Cardiac fibroblast (primary cell): ENCODE measurements at regions not wholly inside any gene's neighbourhood (a gene's known extent, or its start where the extent isn't known, plus 50 kb on each side); places are given as distances from the start of the nearest gene placed in this dataset.

Source experiments
- DNase-seq, 2 donors: peaks; one replicate each; pipeline versions ENCODE4 v3.0.0 to v3.0.0-alpha.2; 2010; ENCODE audit warnings: low read depth in 2 of 2
- H3K4me3 ChIP-seq, 2 donors: replicated peaks in 1 of 2; 1 replicate in 1 of 2; 2 replicates in 1 of 2; pipeline ENCODE4 v1.5.1; 2011; ENCODE audit warnings: low read depth in 2 of 2, low read length in 2 of 2, mild to moderate bottlenecking in 2 of 2, moderate library complexity in 1 of 2
- TF ChIP-seq, protein P1 (sequence below): IDR thresholded peaks from one replicate; pipeline ENCODE4 v1.5.1; 2011; ENCODE audit warnings: low read depth, mild to moderate bottlenecking, low read length, inconsistent platforms

DNA sequence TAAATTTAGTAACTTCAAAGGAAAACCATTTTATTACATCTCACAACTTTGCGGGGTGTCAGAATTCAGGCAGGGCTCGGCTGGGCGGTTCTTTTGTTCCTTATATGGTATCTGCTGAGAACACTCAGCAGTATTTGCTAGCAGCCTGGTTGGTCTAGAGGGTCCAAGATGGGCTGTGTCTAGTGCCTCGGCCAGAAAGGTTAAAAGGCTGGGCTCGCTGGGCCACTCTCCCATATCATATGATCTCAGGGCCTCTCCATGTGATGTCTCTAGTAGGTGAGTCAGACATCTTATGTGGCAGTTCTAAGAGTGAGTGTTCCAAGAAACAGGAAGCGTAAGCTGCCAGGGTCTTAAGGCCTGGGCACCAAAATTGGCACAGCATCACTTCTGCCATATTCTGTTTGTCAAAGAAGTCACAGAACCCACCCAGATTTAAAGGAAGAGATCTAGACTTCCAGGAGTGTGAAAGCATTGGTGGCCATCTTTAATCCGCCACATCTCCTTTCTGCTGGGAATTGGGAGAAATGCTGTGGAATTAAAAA, 100.9 kb upstream of the ATP6AP2 start:
- H3K4me3 ChIP-seq: no peak overlapping the region
- DNase-seq: no peak
- TF ChIP-seq, protein P1, sequence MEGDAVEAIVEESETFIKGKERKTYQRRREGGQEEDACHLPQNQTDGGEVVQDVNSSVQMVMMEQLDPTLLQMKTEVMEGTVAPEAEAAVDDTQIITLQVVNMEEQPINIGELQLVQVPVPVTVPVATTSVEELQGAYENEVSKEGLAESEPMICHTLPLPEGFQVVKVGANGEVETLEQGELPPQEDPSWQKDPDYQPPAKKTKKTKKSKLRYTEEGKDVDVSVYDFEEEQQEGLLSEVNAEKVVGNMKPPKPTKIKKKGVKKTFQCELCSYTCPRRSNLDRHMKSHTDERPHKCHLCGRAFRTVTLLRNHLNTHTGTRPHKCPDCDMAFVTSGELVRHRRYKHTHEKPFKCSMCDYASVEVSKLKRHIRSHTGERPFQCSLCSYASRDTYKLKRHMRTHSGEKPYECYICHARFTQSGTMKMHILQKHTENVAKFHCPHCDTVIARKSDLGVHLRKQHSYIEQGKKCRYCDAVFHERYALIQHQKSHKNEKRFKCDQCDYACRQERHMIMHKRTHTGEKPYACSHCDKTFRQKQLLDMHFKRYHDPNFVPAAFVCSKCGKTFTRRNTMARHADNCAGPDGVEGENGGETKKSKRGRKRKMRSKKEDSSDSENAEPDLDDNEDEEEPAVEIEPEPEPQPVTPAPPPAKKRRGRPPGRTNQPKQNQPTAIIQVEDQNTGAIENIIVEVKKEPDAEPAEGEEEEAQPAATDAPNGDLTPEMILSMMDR: no peak

DNA sequence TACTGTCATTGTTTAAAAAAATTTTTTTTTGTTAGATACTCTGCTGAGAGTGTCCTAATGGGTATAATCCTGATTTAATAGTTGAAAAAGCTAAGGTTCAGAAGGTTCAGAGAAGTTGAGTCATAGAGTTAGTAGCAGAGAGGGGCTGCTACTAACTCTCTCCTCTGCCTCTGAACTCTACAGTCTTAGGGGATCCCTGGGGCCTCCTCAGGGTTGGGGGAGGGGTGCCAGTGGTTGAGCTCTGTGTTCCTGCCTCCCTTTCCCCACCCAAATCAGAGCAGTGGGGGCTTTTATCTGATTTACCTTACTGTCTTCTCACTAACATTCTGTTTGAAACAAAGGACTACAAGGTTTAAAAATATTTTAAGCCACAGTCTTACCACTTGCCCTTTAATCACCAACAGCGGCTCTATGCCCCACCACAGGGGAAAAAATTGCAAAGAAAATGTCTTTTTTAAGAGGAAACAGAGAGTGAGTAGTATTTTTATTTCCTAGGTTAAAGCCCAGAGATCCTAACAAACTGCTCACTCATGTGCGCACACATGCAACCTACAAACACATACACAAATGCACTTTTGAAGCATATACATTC, 102.2 kb upstream of the ATP6AP2 start:
- TF ChIP-seq, protein P1: no peak
- DNase-seq: no peak
- no peak overlapping the region for H3K4me3 ChIP-seq

DNA sequence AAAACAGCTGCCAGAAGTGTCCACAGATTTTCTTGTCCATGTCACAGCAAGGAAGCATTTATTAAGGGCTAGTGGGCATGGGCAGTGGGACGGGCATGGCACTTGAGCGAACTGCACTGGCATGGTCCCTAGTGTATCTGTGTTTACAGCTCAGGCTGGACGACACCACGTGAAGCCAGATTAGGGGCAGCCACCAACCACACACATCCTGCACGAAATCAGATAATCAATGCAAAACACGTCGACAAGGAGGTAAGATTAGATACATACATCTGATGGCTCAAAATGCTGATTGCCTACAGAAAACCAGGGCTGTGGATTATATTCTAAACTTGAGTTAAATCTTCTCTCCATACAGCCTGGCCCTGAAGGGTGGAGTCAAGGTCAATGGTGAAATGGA, 103.8 kb upstream of the ATP6AP2 start:
- no peak for DNase-seq
- no peak overlapping the region for H3K4me3 ChIP-seq
- TF ChIP-seq, protein P1: no peak

DNA sequence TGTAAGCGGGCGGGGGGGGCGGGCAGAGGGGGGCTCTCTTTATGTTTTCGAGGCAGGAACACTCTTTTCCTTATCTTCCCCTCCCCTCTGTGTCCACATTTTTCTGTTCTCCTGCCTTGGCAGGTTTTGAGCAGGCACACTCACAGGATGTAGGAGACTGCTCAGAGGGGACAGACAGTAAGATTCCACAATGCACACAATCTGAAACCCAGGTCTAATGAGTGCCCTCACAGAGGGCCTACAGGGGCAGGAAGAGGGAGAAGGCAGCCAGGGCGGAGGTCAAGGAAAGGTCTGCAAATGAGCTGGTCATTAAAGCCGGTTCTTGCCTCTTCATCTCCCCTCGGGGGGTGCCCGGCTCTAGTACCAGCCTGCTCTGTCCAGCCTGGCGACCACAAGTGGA, 106.1 kb upstream of the ATP6AP2 start:
- no peak overlapping the region for H3K4me3 ChIP-seq
- TF ChIP-seq, protein P1: no peak
- no peak for DNase-seq

DNA sequence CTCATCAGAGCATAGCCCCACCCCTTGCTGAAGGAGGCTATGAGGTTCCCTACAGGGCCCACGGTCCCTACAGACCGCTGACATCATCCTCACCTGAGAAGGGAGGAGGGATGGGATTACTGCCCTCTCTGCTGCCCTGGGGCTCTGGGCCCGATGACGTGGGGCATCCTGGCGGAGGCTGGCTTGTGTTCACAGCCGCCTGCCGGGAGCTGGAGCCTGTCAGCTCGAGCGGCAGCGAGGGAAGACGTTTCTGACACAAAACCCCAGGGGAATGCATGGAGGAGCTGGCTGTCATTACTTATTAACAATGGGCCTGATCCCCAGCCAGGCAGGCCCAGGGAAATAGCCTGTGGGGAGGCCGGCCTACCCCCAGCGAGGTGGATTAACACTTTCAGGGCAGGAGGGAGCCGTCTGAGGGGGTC, 106.6 kb upstream of the ATP6AP2 start:
- H3K4me3 ChIP-seq: no peak overlapping the region
- TF ChIP-seq, protein P1: no peak
- peak; percentile 3 to 12 for DNase-seq

DNA sequence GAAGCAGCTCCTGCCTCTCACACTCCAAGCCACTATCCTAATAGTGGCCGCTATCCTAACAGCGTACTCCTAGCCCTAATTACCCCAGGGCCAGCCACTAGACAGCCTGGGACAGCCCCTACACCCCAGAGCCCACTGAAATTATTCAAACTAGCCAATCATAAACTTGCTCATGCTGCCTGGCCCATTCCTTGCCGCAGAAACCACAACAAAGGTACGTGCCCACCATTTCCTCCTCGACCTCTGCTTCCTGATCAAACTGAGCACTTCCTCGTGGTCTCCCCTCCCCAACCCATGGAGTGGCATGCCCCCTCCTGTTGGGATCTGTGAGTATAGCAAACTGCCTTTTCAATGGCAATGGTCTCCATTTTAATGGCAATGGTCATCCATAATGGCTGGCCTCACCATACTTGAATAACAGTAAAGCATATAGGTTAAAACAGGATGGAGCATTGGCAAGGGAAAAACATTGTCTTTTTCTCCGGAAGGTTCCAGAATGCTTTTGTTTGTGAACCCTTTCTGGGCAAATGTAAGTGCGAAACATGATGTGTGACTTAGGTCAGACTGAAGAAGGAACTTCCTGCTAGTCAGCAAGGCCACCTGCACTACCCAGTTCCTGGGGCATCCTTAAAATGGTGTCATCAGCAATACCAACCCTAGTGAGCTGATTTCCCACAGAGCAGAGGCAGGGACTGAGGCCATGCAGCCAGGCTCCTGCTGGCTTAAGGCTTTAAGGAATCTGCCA, 107.1 kb upstream of the ATP6AP2 start:
- no peak overlapping the region for H3K4me3 ChIP-seq
- no peak for DNase-seq
- TF ChIP-seq, protein P1: no peak
